GM19238 (cell line): ENCODE measurements at regions not wholly inside any gene's neighbourhood (a gene's known extent, or its start where the extent isn't known, plus 50 kb on each side); places are given as distances from the start of the nearest gene placed in this dataset.
"Not testable (repeated sequence)": the region's sequence is repeated elsewhere in the genome, so short reads cannot be mapped to it uniquely, and the experiment has no call there.

Source experiments
- DNase-seq: peaks from one replicate; pipeline ENCODE4 v3.0.0; 2011; ENCODE audit warnings: low spot score; ENCODE audit not compliant: insufficient read length

DNA sequence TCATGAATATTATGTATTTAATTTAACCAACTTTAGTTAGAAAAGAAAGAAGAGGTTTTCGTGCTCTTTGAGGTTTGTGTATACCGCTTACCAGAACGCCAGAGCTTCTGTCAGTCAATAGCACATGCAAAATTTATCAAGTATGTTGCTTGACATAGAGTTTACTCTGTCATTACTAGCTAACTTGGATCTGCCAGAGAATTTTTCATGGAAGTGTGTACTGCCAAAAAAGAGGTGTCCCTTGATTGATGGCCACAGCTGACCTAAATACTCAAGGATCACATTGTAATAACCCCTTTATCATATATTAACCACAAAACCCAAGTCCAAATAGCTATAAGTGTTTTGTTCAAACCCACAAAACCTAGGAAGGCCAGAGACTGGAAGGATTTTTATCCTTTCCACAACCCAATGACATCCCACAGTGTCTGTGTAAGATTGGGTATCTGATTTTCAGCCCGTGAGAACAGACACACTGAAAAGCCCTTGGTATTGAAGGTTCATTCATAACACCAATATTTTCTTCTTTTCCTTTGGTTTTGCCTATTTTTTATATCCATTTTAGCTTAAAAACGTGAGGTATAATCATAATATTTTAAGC lies 194.0 kb upstream of the EYA4 start:
- DNase-seq: no peak

DNA sequence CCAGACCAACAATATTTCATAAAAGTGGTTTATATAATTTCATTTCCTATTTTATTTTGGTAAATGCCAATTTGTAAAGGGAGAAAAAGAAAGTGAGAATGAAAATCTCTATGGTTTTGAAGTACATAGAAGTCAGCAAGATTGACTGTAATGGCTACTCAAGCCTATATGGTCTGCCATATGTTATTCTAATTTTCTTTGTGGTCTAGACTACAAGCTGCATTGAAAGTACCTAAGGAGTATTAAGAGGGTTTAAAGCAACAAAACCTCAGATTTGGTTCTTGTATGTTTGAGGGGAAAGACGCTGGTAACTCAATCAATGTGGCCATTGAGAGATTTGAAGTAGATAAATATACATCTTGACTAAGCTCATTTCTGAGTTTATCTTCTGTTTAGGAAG lies 193.5 kb upstream of the EYA4 start:
- no peak for DNase-seq

DNA sequence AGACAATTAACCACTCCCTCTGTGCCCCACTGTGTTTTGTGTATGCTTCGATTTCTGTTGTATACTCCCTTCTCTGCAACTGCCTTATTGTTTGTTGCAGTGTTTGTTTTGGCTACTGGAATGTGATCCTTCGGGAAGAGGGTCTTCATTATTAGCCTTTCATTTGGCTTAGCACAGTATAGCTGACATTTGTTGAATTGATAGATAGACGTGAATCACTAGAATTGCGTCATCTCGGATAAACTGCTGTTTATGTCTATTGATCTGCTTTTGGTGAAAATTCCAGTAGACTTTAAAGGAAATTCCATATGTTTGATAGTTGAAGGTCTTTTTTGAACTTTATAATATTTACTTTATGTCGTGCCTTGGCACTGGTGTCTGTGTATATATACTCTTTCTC lies 189.9 kb upstream of the EYA4 start:
- no peak for DNase-seq

DNA sequence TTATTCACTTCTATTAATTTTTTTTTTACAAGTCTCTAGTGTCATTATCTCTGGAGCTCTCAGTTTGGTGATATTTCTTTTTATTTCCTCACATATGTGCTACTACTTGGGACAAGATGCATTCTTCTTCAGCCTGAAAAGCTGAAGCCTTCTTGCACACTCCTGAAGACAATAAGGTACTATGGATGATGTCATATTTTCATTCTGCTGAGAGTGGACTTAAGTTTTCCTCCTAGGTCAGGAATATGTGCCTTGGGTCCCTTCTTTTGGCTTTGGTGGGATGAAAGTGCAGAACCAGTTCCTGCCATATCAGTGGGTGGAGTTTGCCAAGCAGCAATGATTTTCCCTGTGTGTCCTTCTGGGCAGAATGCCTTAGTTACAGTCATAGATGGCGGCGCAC lies 188.7 kb upstream of the EYA4 start:
- no peak for DNase-seq

DNA sequence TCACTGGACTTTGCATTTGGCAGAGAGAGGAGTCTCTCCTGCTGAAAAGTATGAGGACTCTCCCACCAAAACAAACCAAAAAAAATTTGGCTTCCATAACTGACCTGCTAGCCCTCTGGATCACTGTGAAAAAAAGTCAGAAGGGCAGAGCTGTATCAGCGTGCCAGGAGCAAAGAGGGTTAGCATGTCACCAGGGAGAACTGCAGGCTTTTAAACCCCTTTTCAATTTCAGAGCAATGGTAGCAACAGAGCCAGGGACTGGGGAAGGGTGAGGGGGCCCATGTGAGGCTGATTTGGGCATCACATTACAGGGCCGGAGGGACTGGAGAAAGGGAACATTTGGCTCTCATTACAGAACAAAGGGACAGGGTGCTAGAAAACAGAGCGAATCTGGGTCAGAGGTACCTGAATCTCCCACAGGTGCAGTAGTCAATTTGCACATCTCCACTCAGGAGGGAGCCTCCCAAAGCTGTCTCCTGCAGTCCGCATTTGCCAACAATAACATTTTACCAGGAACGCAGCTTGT lies 185.7 kb upstream of the EYA4 start:
- DNase-seq: no peak

DNA sequence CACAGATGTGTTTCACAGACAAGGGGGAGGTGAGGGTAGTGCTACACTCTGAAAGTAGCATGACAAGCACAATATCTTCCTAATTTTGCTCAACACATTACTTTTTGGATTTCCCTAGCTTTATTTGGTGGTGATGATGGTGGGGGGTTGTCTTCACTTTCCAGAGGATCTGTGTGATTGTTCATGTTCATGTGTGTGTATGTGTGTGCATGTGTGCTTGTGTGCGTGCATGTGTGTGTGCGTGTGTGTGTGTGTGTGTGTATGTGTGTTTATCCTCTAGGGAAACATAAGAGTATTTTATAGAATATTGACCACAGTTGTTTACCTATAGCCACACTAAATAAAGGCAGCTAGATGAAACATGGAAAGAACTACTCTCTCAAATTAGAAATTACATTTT lies 183.8 kb upstream of the EYA4 start:
- no peak for DNase-seq

DNA sequence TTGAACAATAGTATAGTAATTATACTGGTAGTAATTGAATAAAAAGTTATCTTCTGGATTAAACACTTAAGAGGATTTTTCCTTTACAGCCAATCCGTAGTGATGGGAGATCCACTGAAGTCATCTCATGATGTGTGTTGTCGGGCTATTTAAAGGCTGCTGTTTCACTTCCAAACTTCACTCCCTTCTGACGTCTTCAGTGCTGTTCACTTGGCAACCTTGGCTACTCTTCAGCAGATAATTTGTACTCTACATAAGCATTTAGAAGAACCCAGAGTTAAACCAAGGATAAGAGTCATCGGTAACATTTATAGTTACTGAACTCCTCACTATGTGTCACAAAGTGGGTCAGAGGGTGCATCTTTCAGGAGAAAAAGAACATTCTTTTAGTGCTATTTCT lies 179.1 kb upstream of the EYA4 start:
- no peak for DNase-seq

DNA sequence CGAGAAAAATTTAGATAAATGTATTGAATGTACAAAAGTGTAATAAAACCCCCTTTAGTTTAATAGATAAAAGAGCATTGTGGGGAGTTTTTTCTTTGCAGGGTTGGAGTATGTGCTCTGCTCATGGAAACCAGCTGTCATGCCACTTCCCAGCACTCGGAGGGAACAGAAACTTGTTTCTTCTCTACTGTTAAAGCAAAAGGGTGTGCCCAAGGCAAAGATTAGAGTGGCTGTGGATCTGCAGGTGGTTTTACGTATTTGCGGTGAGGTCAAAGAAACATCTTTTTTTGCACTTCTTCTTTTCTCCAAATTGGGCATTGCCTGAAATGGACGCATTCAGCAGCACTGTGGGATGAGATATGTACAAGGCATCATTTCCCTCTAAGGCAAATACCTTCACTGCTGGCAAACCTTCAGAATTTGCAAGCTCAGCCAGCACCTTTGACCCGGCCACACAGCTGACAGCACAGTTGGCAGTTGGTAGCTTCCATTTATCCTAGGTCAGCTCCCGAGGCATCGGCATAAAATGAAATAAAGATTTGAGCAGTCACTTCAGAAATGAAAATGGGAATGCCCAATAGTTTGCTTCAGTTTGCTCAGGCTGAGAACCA lies 178.4 kb upstream of the EYA4 start:
- no peak for DNase-seq

DNA sequence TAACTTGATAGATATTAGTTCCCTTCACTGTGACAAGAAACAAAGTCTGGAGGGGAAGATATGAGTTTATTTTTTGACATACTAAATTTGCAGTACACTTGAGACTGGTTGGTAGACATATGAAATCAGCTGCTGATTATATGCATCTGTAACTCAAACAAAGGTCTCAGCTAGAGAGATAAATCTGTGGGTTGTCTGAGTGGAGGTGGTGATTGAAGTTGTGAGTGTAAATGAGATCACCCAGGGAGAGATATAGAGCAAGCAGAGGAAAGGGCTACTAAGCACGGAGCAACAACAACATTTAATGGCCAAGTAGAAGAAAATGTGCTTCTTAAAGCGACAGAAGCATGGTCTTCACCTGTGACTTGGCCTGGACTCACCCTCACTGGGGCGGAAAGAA lies 173.2 kb upstream of the EYA4 start:
- no peak for DNase-seq

DNA sequence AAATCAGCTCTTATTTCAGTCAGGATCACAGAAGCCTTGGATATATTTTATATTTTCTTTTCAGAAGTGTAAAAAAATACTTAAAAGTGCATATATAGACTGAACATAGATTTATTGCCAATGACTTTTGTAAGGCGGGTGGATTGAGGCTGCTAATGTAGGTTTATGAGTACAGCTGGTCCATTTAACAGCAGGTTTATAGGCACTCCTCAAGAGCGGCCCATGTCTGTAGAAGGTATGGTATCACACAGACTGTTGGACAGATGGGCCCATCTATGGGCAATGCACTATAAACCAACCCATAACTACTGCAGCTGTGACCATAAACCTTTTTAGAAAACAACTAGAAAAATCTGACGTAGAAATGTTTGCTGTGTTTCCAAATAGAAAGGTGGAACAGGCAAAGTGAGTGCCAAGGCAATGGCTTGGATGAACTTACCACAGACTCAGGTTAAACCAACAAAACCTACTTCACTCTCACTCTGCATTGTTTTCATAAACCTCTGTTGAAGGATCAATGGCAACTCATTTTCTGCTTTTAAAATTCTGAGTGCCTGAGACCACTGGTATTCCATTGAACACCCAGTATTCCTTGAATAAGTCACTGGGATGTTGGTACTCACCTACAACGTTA lies 170.6 kb upstream of the EYA4 start:
- no peak for DNase-seq

DNA sequence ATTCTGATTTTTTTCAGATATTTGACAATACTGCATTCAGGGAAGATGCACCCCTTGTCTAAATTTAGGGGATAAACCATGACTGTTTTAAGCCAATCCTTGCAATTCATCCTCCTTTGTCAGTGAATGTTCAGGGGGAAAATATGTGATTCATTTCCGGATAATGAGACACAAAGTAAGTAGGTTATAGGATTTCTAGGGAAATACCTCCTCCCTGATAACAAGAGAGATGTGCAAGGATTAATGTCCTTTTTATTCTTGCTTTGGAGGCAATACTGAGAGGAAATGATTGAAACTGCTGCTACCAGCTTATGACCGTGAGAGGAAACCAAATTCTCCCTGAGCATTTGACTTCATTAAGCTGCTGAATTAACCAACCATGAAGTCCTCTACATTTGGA lies 161.3 kb upstream of the EYA4 start:
- no peak for DNase-seq

DNA sequence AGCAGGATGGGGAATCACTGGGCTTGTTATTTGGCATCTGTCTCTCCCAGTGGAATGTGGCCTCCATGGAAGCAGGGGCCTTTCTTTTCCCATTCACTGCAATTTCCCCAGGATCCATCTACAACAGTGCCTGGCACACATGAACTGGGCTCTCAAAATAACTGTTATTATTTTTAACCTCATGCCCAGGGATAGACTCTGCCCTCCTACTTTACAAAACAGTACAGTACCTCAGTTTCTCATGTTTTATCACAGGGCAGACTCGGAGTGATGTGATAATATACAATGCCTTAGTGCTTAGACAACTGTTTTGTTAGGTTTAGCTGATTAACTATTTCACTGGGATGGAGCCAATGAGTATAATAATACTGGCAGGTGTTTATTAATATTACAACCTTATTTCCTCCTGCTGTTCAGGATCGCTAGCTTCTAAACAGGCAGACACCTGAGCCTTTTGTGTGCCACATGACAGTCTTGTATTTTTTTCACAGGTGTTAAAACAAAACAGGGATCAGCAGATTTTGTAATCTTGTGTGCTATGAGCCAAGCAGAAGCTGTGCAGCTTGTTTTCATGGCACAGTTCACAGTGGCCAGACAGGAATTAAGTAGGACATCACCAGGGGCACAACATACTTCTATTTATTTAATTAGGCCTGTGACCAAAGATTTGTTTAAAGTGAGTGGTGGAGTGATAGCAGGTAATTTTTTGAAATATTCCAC lies 157.7 kb upstream of the EYA4 start:
- no peak for DNase-seq

DNA sequence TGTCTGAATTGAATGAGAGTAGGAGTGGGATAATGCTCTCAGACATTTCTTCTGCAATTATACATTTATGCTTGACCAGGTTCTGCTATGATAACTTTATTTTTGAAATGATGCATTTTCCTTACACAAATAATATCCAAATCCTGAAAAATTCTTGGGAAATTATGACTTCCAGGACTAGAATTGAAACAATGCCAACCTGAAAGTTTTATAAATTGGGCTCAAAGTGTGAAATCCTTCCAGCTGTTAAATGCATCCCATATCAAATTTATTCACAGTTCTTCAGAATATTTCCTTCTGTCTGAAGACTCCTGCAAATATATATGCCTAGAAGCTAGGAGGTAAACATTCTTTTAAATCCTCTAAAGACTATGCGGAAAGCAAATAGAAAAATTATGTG lies 155.7 kb upstream of the EYA4 start:
- DNase-seq: no peak

DNA sequence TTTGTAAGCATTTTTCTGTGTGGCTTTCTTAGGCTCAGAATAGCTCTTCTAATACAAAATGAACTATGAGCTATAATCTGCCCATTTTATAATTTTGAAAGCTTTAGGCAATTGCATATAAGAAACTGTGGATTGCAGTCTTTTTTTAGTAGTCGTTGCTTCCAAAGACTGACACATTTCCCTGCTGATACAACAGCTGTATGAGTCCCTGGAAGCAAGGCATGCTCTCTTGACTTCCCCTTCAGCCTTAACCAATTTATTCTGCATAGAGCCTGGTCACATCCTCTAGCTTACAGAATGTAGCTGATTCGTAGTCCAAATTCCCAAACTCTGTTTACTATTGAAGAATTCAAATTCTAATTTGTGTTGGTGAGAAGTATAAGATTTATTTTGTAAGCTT lies 155.3 kb upstream of the EYA4 start:
- no peak for DNase-seq

DNA sequence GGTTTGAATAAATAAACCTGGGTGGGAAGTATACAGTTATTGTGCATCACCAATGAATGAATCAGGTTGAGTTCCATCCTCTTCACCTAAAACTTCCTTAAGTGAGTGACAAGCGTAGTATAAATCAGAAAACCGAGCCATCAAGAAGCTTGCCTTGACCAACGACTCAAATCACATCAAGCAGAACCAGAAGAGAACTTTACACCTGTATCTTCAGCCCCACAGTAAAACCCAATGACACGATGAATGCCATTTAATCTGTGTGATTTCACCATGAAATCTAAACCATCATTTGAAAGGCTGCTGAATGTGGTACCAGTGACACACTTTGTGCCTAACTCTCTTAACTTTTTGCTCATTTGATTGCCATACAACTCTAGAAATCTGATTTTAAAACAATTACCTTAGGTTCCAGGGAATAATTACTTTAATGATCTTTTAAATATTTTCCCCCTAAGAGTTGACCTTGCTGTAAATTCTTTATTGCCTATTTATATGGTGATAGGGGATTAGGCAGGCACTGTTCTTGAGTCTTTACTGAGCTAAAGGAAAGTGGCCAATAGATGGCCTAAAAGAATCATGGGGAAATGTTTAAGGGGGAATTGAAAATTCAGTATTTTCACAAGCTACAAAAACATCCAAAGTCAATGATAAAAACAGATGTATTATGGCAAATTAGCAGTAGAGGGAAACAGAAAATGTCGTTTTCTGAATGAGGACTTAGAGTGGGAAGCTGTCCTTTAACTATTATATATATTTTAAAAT lies 152.0 kb upstream of the EYA4 start:
- no peak for DNase-seq

DNA sequence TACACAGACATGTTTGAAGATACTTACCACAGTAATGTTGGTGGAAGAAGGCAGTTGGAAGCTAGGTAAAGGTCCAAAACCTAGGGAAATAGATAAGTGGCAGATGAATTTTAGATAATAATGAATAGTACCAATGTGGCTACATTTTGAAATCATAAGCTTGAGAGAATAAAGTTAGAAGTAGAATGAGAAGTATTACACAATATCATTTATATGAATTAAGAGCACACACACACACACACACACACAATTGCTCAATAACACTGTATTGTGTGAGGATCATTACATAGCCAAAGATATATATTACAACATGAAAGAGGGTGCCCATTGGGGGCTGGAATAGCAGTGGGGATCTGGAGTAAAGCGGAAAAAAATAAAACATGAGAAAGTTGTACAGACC lies 149.0 kb upstream of the EYA4 start:
- no peak for DNase-seq

DNA sequence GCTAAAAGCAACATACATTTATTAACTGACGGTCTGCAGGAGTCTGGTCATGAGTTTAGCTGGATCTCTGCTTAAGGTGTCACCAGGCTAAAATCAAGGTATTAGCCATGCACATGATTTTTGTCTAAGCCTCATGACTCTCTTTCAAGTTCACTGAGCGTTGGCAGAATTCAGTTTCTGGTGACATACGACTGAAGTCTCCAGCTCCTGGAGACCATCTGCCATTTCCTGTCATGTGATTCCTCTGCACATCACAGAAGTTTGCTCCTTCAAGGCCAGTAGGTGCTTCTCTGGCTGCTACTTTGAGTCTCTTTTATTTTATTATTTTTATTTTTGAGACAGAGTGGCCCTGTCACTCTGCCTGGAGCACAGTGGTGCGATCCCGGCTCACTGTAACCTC lies 148.4 kb upstream of the EYA4 start:
- DNase-seq: no peak

DNA sequence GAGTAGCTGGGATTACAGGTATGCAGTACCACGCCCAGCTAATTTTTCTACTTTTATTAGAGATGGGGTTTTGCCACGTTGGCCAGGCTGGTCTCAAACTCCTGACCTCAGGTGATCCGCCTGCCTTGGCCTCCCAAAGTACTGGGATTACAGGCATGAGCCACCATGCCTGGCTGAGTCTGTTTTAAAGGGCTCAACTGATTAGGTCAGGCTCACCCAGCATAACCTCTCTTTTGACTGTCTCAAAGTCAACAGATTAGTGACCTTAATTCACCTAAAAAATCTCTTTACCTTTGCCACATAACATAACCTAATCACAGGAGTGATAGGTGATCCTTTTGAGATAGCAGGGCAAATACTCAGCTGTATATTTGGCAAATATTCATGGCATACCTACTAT lies 147.9 kb upstream of the EYA4 start:
- DNase-seq: not testable (repeated sequence)

DNA sequence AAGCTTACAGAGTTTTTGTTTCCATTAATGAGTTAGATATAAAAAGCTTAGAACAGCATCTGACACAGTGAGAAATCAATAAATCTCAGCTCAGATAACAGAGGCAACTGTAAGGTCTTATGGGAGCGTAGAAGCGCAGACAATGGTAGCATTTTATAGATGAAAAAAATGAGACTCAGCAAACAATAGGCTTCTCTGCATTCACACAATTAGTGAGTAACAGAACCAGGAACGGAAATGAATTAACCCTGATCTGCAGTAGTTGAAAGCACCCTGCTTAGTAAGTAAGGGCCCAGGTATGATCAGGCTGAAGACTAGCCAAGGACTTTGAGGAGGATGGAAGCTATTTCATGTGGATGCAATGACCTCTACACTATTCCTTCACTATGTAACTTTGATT lies 147.2 kb upstream of the EYA4 start:
- no peak for DNase-seq

DNA sequence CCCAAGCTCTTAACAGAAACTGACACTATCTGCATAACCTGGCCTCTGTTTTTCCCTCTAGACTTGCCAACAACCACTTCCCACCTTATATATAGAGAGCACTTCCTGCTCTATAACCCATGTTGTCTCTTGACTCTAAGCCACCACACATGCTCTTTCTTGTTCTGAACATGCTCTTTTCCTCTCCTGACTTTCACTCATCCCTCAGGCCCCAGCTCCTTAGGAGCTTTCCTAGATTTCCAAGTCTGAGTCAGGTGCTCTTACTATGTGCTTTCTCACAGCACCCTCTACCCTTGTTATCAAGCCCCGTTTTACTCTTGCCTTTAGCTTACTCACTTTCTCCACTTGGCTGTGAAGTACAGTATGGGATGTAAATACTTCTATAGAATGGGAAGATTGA lies 143.9 kb upstream of the EYA4 start:
- no peak for DNase-seq

DNA sequence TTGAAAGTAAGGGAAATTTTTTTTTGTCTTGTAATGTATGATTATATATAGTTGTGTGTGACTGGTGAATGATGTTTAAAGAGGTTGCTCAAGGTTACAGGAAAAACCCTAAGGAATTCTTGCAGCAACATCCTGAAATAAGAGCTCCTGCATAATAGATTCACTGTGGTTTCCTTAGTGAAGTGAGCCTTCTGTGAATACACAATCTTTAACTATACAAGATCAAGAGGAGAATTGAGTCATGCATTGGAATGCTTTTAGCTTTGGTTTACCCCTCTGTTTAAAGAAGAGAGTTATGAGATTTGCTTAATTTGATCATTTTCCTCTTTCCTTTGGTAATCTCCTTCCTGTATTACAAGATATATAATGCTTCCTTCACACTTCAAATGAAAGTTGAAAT lies 141.6 kb upstream of the EYA4 start:
- no peak for DNase-seq

DNA sequence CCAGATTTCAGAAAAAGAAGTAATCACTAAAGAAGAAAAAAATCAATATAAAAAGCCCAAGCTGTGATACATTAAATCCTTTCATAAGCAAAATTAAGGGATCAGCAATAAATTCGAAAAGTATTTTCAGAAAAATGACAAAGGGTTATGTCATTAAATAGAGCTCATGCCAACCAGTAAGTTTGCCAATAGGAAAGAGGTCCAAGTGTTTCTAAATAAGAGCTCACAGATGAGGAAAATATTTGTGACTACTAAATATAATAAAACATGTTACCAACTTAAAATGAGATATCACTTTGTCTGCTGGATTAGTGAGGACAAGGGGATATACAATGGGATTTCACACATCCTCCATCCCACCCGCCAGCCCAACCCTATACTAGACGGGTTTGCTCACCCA lies 140.3 kb upstream of the EYA4 start:
- no peak for DNase-seq
